DND-41 (cell line): ENCODE measurements at regions not wholly inside any gene's neighbourhood (a gene's known extent, or its start where the extent isn't known, plus 50 kb on each side); places are given as distances from the start of the nearest gene placed in this dataset.

Source experiments
- ATAC-seq: fragments of 200-7000 bp; cut with Tn5 transposase; 3 replicates; pipeline ENCODE4 v1.9.1; 2021; ENCODE audit warnings: low read depth; ENCODE audit not compliant: insufficient read depth
- DNase-seq: peaks from one replicate; pipeline ENCODE4 v3.0.0-alpha.2; 2020
- H2AFZ ChIP-seq: 2 replicates; pipeline ENCODE4 v1.6.0; 2012; ENCODE audit warnings: low read depth, low read length
- H3K27ac ChIP-seq: 2 replicates; pipeline ENCODE4 v1.5.1; 2012; ENCODE audit warnings: low read length, inconsistent platforms
- H3K27me3 ChIP-seq: fragments of 200-600 bp; sonication (generic); 2 replicates; pipeline ENCODE4 v1.6.0; 2012; ENCODE audit warnings: low read length, mild to moderate bottlenecking, inconsistent platforms; ENCODE audit not compliant: insufficient read depth, poor library complexity
- H3K36me3 ChIP-seq: 2 replicates; pipeline ENCODE4 v1.5.1; 2012; ENCODE audit warnings: low read length, inconsistent platforms; ENCODE audit not compliant: insufficient read depth
- H3K4me1 ChIP-seq: 2 replicates; pipeline ENCODE4 v1.5.1; 2012; ENCODE audit warnings: mild to moderate bottlenecking, low read length; ENCODE audit not compliant: insufficient read depth
- H3K4me2 ChIP-seq: 2 replicates; pipeline ENCODE4 v1.6.0; 2012; ENCODE audit warnings: mild to moderate bottlenecking, moderate library complexity, low read length, inconsistent platforms; ENCODE audit not compliant: insufficient read depth
- H3K4me3 ChIP-seq, 2 experiments: fragments of 200-600 bp in 1 of 2; shearing (Covaris generic) in 1 of 2; 2 replicates each; pipeline ENCODE4 v1.5.1; 2012 to 2016; ENCODE audit warnings: inconsistent platforms in 2 of 2, low read length in 2 of 2, mild to moderate bottlenecking in 2 of 2, low read depth in 1 of 2, moderate library complexity in 1 of 2
- H3K79me2 ChIP-seq: 2 replicates; pipeline ENCODE4 v1.6.0; 2012; ENCODE audit warnings: low read length, inconsistent platforms; ENCODE audit not compliant: insufficient read depth
- H3K9ac ChIP-seq: 2 replicates; pipeline ENCODE4 v1.6.0; 2012; ENCODE audit warnings: low read depth, mild to moderate bottlenecking, inconsistent platforms, low read length, moderate library complexity
- H3K9me3 ChIP-seq: 2 replicates; pipeline ENCODE4 v1.5.1; 2012; ENCODE audit warnings: low read length, moderate library complexity, mild to moderate bottlenecking, inconsistent platforms; ENCODE audit not compliant: insufficient read depth, severe bottlenecking
- H4K20me1 ChIP-seq: 2 replicates; pipeline ENCODE4 v1.6.0; 2012; ENCODE audit warnings: low read length; ENCODE audit not compliant: insufficient read depth
- CTCF ChIP-seq: IDR thresholded peaks from 2 replicates; pipeline ENCODE4 v1.5.1; 2012; ENCODE audit warnings: borderline replicate concordance, low read length, moderate library complexity, mild to moderate bottlenecking; ENCODE audit not compliant: poor library complexity, severe bottlenecking; ENCODE audit errors: extremely low read depth
- EZH2 ChIP-seq: IDR thresholded peaks from 3 replicates; pipeline ENCODE4 v1.6.1; 2012; ENCODE audit warnings: borderline replicate concordance, low read depth, mild to moderate bottlenecking, moderate library complexity, low read length, inconsistent platforms; ENCODE audit not compliant: severe bottlenecking

GRCh38 chr5:15183520-15183919 is 311.9 kb upstream of the ANKH start:
- DNase-seq (no peak), ATAC-seq (no peak)
- H3K4me1 ChIP-seq, result no peaks in the 10 kb centered on the region
- H4K20me1 ChIP-seq, result no peaks in the 10 kb centered on the region
- H2AFZ ChIP-seq, result no peak overlapping the region
- no peak overlapping the region for H3K4me2 ChIP-seq
- H3K27ac ChIP-seq, result no peak overlapping the region
- no peak overlapping the region for H3K9ac ChIP-seq
- H3K36me3 ChIP-seq, result no peaks in the 10 kb centered on the region
- no peaks in the 10 kb centered on the region for H3K79me2 ChIP-seq
- TF ChIP-seq CTCF (peak; percentile 22), EZH2 (no peak)
- no peaks in the 10 kb centered on the region for H3K9me3 ChIP-seq
- no peaks in the 10 kb centered on the region for H3K27me3 ChIP-seq
- H3K4me3 ChIP-seq, result no peak overlapping the region

DNA sequence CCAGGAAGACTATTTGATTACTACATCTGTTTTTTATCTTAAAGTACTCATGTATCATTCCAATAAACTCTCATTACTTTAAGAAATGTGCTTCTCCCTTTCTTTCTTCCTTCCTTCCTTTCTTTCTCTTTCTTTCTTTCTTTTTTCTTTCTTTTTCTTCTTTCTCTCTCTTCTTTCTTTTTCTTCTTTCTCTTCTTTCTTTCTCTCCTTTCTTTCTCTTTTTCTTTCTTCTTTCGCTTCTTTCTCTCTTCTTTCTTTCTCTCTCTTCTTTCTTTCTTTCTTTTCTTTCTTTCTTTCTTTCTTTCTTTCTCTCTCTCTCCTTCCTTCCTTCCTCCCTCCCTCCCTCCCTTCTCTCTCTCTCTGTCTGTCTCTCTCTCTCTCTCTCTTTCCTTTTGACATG is 298.6 kb upstream of the ANKH start:
- Histone ChIP-seq H3K9me3 (peaks cover 2% of the 10 kb centered on the region), H3K36me3 (no peaks in the 10 kb centered on the region), H3K9ac (no peak overlapping the region), H4K20me1 (no peaks in the 10 kb centered on the region), H3K27me3 (no peaks in the 10 kb centered on the region), H3K27ac (no peak overlapping the region), H3K4me1 (no peaks in the 10 kb centered on the region), H3K4me3 (no peak overlapping the region), H2AFZ (no peak overlapping the region), H3K79me2 (no peaks in the 10 kb centered on the region), H3K4me2 (no peak overlapping the region)
- TF ChIP-seq EZH2, result no peak
- DNase-seq, result no peak
- ATAC-seq, result no peak

GRCh38 chr5:15168358-15168757 is 296.8 kb upstream of the ANKH start:
- Histone ChIP-seq H4K20me1 (no peaks in the 10 kb centered on the region), H3K4me1 (no peaks in the 10 kb centered on the region), H3K9ac (no peak overlapping the region), H3K36me3 (no peaks in the 10 kb centered on the region), H3K27me3 (no peaks in the 10 kb centered on the region), H3K27ac (no peak overlapping the region), H3K4me2 (no peak overlapping the region), H3K4me3 (no peak overlapping the region), H3K79me2 (no peaks in the 10 kb centered on the region), H3K9me3 (peaks cover 2% of the 10 kb centered on the region), H2AFZ (no peak overlapping the region)
- DNase-seq, result no peak
- ATAC-seq, result no peak
- TF ChIP-seq EZH2 (no peak), CTCF (no peak)

GRCh38 chr5:15160091-15160490 is 288.5 kb upstream of the ANKH start:
- Histone ChIP-seq H3K9ac (no peak overlapping the region), H3K4me3 (no peak overlapping the region), H4K20me1 (no peaks in the 10 kb centered on the region), H3K27me3 (no peaks in the 10 kb centered on the region), H3K27ac (no peak overlapping the region), H3K9me3 (no peaks in the 10 kb centered on the region), H2AFZ (no peak overlapping the region), H3K79me2 (no peaks in the 10 kb centered on the region), H3K36me3 (no peaks in the 10 kb centered on the region), H3K4me1 (no peaks in the 10 kb centered on the region), H3K4me2 (no peak overlapping the region)
- no peak for TF ChIP-seq CTCF
- no peak for TF ChIP-seq EZH2
- ATAC-seq (no peak), DNase-seq (no peak)
